Lung microvascular endothelial cell (primary cell): ENCODE measurements at regions not wholly inside any gene's neighbourhood (a gene's known extent, or its start where the extent isn't known, plus 50 kb on each side); places are given as distances from the start of the nearest gene placed in this dataset.
A peak's percentile ranks its signal among the peaks of the same experiment; 100 is the strongest.

Source experiments
- DNase-seq, 2 donors: peaks; one replicate each; pipeline versions ENCODE4 v3.0.0 to v3.0.0-alpha.2; 2010; ENCODE audit warnings: low read depth in 2 of 2

DNA sequence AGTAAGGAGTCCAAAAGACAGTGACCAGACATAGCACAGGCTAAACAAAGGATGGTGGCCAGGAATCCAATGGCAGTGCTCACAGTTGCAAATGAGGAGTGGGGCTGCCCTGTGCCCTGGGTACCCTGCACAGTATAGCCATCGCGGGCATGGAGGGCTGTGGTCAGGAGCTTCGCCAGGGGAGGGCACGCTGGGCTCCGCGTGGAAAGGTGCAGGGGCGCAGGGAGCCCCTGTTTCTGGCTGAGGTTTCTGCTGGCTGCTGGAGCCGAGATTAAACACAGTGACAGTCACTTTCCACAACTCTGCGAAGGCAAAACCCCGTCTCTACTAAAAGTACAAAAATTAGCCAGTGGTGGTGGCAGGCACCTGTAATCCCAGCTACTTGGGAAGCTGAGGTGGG lies 194.7 kb downstream of the GALR1 start:
- DNase-seq, result no peak

DNA sequence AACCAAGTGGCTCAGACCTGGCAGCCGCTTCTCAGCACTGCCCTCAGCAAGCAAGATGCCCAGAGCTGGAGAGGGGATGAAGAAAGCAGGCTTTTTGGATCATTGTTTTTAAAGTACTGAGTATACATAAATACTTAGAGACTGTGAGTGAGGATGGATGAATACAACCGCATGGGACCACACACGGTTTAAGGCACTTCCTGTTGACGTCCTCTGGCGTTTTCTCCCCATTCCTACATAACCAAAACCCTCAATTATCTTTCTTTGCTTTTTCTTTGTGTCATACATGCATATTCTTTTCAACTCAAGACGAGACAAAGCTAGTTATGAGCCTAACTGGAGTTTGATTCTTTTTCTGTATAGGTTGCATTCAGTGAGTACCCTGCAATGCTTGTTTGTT lies 198.4 kb downstream of the GALR1 start:
- DNase-seq, result no peak

DNA sequence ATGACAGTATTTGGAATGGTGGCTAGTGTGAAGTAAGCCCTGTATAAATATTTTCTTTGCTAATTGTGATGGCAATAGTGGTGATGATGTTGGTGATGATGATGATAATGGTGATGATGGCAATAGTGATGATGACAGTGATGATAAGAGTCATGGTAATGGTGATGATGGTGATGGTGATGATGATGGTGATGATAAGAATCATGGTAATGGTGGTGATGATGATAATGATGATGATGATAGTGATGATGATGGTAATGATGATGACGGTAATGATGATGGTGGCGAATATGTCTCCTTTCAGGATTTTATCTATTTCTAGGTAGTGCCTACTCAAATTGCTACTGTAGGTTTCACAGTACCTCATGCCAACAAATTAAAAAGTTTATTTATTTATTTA lies 205.4 kb downstream of the GALR1 start:
- DNase-seq, result no peak

DNA sequence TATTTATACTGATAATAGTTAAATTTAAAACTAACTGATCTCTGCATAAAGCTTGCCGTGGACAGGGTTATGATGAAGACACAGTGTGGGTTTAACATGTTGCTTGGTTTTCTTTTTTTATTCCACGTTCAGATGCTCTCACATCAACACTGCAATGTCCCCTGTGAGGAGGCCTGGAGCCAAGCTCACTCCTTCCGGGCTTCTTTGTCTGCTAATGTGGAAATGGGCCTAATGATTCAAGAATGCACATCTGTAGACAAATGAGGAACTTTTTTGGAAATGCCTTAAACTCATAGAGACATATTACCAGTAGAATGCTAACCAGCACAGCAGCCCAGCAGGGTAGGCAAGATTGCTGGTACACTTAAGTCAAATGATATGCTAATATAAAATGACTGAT lies 208.0 kb downstream of the GALR1 start:
- DNase-seq, result no peak

DNA sequence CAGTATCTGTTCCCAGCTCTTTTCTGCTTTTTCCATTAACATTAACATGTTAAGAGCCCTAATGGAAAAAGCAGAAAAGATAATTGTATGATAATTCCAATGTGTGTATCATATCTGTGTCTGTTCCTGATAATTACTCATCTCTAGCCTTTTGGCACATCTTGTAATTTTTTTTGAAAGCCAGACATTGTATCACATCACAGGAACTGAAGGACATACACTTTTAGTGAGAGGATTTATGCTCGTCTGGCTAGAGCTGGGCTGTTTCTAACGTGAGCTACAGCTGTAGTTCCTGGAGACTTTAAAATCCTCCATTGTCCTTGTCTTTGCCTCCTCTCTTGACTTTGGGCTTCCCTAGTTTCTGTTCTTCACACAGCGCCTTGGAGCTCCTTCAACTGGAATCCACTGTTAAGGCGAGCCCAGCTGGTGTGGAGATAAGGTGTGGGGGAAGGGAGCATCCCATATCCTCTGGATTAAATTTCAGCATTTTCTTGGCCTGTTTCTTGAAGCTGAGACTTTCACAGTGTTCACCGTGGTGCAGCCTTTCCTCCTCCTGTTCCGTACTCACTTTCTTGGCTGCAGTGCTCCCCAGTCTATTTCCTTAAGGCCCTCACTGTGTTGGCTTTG lies 211.5 kb downstream of the GALR1 start:
- no peak for DNase-seq

DNA sequence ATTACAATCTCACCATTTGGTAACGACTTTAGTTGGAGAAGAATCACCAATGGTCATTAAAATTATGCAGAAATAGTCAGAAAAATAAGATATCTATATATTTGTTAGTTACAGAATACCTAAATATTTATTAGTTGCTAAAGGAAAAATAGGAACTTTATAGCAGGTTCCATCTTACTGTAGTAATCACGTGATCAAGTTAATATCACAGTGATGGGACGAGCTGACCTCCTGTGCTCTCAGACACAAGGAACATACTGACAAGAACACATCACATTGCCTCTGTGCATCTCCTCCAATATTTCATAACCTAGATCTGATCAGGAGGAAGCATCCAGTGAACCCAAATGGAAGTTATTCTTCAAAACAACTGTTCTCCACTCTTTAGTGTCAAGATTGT lies 215.3 kb downstream of the GALR1 start:
- no peak for DNase-seq

DNA sequence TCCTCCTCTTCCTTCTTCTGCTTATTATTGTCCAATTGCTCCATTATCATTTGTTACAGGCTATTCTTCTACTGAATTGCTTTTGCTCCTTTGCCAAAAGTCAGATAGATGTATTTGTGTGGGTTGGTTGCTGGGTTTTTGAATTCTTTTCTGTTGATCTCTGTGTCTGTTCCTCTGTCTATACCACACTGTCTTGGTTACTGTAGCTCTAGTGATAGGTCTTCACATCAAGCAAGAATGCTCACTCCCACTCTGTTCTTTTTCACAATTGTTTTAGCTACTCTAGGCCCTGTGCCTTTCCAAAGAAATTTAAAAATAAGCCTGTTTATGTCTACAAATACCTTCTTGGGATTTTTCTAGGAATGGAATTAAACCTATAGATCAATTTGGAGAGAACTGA lies 217.2 kb downstream of the GALR1 start:
- DNase-seq, result no peak

DNA sequence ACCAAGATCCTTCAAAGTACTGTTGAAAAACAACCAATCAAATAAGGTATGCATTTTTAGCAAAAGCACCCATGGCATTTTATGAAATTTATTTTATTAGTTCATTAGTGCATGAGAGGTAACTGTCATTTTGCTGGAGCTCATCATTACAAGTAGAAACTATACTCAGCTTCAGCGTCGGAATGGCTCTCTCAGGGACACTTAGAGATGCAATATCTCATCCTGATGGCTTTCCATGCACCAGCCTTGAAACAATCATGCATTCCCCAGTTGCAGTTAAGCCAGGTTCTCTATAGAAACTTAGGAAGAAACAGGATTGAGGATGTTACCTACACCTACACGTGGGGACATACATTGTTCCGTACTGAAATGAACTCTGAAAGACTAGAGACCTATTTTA lies 219.5 kb downstream of the GALR1 start:
- DNase-seq, result no peak

DNA sequence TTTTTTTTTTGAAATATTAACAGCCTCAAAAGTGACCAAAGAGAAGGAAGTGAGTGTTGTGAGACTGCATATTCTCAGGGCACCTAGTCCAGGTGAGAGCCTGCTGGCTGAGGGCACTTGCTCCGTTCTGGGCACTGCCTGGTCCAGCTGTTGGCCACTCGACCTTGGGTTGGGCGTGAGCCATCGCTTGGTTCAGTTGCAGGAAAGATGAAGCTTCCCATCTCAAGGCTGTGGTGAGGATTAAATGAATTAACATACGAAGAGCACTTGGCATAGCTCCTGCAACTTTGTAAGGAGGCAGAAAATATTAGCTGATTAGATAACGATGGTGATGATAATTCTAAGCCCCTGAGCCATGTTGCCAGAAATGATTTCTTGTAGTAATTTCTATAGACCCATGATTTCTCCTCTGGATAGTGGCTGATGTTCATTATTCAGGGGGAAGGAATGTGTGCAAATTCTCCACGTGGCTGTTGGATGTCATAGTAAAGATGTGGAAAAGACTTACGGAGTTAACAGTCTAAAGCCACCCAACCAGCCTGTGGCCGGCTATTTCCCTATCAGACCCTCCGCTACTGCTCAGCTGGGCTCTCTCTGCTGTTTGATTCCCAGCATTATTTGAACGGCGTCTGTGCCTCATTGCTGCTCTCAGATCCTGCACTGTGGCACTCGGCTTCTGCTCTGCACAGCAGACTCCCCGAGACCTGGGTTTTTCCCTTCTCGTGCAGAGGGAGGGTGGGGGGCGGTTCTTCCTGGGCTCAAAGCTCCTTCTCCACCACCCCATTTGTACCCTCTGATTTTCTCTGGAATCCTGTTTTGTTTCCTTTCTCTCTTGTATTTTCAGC lies 221.1 kb downstream of the GALR1 start:
- DNase-seq, result no peak

DNA sequence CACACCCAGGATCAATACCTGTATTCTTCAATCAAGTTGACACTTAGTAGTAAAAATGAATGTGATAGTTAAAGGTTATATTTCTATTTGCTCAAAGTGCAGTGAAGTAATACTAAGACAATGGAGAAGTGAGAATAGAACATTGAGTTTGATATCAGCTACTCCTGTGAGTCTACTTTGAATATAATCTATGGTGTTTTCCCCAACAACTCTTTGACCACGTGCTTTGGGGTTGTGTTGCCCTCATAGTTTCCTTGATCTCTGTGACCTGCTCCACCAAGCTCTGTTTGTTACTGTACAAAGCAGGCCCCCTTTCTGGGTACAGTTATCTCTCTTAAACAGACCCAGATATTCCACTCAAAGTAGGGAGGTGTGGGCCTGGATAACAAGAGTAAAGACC lies 222.9 kb downstream of the GALR1 start:
- no peak for DNase-seq

DNA sequence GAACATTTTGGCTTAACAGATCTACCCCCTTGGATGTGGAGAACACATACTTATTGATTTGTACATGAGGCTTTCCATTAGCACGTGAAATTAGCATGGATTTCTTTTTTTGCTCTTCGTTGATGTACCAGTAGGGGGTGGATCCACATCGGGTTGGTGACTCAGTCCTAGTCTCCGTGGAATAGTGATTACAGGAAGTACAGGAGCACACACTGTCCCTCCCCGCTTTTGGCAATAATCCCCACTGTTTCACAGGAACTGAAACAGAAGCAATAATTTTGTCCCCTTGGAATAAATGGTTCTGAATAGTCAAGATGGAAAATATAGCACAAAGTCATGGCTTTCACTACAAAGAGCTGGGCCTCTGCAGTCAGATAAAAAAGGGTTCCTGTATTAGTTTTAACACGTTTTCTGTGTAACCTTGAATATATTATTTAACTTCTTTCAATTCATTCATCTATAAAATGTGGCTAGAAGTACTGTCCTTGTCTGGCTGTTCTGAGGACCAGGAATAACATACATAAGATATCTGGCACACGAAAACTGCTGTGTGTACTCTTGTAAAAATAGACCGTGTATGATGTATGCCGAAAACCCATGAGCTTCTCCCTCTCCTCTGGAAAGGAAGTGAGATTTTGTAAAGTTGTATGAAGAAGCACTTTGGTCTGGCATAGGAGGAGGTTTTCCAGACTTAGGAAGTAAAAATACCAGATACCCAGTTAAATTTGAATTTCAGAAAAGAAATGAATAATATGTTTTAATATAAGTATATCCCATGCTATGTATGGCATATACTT lies 229.2 kb downstream of the GALR1 start:
- no peak for DNase-seq

DNA sequence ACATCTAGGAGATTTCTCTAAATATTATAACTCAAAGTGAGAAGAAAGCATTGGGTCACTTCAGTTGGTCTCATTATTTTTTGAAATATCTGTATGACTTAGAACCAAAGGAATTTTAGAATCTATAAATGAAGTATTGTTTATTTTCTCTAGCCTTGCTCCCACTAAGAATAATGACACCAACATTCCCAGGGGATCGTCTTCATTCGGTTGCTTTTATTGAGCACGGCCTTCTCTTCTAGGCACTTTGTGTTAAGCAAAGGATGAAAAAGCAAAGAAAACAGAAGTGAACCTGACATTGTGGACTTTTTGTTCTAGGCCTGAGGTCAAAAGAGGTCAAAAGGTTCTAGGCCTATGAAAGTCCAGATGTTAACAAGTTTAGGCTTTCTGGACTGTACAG lies 231.9 kb downstream of the GALR1 start:
- DNase-seq, result no peak

DNA sequence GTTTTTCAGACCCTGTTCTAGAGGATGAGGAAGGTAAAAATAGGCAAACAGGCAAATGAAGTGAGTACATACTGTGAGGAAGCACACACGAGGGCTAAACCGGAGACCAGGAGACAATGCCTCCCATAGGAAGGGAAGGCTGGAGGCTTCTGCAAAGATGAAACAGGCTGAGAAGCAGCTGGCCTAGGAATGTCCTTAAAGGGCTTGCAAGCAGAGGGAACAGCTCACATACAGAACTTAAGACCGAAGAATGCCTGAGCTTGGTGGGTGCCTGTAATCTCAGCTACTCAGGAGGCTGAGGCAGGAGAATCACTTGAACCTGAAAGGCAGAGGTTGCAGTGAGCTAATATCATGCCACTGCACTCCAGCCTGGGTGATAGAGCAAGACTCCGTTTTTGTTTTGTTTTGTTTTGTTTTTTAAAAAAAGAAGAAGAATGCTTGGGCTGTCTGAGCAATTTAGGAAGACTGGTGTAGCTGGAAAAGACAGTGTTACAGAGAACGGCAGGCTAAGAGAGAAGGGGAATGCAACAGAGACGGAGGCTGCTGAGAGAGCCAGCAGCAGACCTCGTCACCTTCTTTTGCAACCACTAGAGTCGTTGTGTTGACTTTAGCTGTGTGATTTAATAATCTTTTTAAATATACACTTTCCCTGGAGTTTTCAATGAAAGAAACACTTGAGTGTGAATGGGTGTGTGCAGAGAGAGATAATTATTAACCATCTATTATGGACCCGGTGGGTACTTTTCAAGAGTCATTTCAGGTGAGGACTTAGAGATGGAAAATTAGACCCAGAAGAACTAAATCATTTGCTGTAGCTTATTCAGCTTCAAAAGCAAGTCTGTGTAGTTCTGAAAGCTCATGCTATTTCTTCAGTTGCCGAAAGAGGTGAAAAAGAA lies 232.8 kb downstream of the GALR1 start:
- DNase-seq, result no peak

DNA sequence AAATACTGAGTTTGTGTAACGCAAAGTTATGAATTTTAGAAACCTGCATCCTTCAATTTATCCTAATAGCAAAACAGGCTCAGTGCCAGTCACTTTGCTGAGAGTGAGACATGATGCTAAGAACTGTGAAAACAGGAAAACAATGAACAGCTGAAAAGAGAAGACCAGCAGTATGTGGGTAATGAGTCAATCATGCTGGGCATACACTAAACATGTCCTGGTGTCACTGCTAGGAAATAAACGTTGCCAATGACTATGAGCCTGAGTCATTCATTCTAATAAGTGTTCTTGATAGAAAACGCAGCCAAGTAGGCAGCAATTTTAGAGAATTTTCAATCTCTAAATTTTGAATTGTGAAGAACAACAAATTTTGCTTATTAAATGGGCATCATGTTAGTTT lies 237.3 kb downstream of the GALR1 start:
- peak in 1 of 2 donors; percentile 3 for DNase-seq

DNA sequence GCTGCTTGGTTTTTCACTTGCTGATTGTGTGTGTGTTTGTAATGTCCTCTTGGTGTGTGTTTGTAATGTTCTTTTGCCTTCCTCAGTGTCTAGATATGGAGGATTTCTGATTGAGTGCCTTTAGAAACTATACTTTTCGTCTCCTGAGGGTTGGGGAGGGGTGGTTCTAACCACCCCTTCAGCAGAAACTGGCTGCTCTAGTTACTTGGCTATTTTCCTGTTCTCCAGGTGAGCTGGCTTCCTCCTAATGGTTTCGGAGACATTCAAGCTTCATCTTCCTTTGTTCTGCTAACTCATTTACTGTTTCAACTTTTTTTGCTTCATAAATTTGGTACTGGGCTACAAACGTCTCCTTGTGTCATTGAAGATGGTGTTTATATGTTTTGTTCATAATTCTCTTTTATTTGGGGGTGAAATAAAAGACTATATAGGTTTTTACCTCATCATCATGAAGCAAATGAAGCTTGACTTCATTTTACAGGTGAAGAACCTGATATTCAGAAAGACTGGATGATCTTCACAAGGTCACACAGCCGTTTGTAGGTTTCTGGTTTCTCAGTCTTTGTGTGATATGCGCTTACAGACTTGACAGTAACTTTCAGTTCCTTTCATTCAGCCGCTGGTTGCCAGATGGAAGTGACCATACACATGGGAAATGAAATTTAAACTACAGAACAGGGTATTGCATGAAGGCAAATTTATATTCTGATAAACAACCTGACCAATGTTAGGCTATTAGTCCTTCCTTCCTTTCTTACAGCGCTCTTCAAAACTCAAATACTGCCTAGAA lies 238.5 kb downstream of the GALR1 start:
- DNase-seq, result no peak

DNA sequence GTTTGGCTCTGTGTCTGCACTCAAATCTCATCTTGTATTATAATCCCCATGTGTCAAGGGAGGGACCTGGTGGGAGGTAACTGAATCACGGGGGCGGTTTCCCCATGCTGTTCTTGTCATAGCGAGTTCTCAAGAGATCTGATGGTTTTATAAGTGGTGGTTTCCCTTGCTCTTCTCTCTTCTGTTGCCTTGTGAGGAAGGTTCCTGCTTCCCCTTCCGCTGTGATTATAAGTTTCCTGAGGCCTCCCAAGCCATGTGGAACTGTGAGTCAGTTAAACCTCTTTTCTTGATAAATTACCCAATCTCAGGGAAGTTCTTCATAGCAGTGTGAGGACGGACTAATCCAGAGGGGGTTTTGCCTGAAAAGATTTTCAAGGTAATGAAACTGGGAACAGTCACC lies 245.4 kb downstream of the GALR1 start:
- no peak for DNase-seq

DNA sequence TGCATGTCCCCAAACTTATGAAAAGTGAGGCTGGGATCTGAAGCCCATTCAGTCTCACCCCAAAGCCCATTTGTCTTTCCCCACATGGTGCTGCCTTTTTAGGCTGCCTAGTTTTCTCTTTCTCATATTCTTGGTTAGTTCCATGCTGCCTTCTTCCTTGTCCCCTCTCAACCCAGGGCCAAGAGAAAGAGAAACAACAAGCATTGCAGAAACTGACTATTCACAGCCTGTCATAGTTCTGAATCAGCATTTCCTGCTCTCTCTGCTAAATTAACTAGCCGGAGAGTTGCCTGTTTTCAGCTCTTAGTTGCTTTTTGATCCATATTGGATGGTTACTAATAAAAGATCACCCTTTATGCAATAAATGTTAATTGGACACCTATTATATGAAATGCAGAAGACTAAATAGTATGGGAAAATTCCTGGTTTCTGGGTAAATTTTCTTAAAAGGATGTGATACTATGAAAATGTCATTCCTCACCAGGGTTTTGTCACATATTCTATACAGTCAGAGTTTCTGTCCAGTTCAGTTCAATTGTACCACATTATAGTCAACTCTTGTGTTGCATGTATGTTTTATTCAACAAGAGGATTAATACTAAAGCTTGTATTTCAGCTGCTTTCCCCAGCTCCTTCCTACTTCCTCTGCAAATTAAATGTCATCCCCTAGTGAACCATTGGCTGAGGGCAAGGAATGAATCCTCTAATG lies 246.5 kb downstream of the GALR1 start:
- DNase-seq, result no peak

DNA sequence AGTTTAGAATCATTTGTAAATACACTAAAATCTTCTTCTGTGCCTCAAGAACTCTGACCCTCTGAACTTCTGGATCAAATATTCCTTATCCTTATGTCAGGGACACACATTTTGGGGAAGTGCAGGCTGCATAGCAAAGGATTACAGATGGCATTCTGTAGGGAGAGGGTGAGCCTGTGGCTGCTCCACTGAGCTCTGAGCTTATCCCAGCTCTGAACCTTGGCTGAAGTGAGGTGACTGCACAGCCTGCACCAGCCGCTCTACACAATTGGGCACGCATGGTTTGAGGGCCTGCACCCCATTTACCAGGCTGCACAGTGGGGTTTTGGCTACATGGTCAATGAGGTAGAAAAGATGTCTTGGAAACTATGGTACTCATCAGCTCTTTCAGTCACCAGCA lies 251.6 kb downstream of the GALR1 start:
- no peak for DNase-seq

DNA sequence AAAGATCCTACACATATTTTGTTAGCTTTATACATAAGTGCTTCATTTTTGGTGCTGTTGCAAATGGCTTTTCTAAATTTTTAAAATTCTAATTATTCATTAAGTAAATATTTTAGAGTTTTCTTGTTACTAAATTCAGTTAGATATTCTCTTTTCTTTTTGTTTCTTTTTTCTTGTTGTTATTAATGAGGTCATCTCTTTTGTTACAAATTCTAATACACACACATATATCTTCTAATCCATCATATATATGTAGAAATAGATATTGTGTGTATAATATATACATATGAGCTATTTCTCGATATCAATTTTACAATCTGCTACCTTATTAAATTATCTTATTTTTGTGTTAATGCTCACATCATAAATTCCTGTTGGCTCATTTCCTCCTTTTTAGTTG lies 255.9 kb downstream of the GALR1 start:
- DNase-seq, result no peak

DNA sequence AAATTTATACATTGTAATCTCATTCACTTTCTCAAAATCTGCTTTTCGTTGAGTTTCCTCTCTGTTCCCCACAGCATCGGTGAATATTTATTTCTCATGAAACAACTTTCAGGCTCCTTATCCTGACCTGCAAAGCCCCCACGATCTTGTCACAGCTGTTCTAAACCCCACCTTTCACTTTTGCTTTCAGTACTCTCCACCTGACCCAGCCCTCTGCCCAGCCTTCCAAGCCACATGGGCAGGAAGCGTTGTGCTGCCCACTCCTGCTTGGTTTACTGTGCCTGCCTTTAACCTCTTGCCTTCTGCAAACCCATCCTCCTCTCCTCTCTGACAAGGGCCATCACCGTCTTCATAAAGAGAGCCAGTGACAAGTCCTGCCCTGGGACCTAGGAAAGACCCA lies 262.5 kb downstream of the GALR1 start:
- no peak for DNase-seq
